Cardiac muscle cell (in vitro differentiated cells and primary cell): ENCODE measurements at regions not wholly inside any gene's neighbourhood (a gene's known extent, or its start where the extent isn't known, plus 50 kb on each side); places are given as distances from the start of the nearest gene placed in this dataset.

Experiments used
- DNase-seq, 2 donors: peaks; one replicate each; pipeline versions ENCODE4 v3.0.0 to v3.0.0-alpha.2; 2010 to 2017; ENCODE audit warnings: low read depth in 1 of 2, low spot score in 1 of 2
- H3K27ac ChIP-seq: fragments of 200-600 bp; sonication (generic); 2 replicates; pipeline ENCODE4 v1.5.1; 2016
- H3K27me3 ChIP-seq: fragments of 200-600 bp; sonication (generic); 2 replicates; pipeline ENCODE4 v1.6.0; 2016; ENCODE audit warnings: control low read depth
- H3K36me3 ChIP-seq: fragments of 200-600 bp; sonication (generic); 2 replicates; pipeline ENCODE4 v1.5.1; 2016; ENCODE audit warnings: control low read depth
- H3K4me1 ChIP-seq: fragments of 200-600 bp; sonication (generic); 2 replicates; pipeline ENCODE4 v1.8.1; 2017; ENCODE audit warnings: low read depth, mild to moderate bottlenecking, mixed run types
- H3K4me3 ChIP-seq: fragments of 200-600 bp; sonication (generic); 2 replicates; pipeline ENCODE4 v1.5.1; 2016; ENCODE audit warnings: mild to moderate bottlenecking
- H3K9me3 ChIP-seq: fragments of 200-600 bp; sonication (generic); 2 replicates; pipeline ENCODE4 v1.5.1; 2017; ENCODE audit warnings: low read depth, mild to moderate bottlenecking, control low read depth
- CTCF ChIP-seq: IDR thresholded peaks from 2 replicates; pipeline ENCODE4 v1.5.1; 2012; ENCODE audit warnings: low read depth, mild to moderate bottlenecking, low read length

GRCh38 chr6:6434151-6434550 is 113.7 kb upstream of the F13A1 start:
- H3K4me1 ChIP-seq, result no peaks in the 10 kb centered on the region
- H3K27me3 ChIP-seq, result no peaks in the 10 kb centered on the region
- no peak for TF ChIP-seq CTCF
- no peak overlapping the region for H3K4me3 ChIP-seq
- H3K36me3 ChIP-seq, result no peaks in the 10 kb centered on the region
- H3K27ac ChIP-seq, result no peak overlapping the region
- no peaks in the 10 kb centered on the region for H3K9me3 ChIP-seq
- no peak for DNase-seq

- Histone ChIP-seq H3K9me3 (no peaks in the 10 kb centered on the region), H3K4me1 (no peaks in the 10 kb centered on the region), H3K4me3 (no peak overlapping the region), H3K27ac (no peak overlapping the region), H3K36me3 (no peaks in the 10 kb centered on the region), H3K27me3 (no peaks in the 10 kb centered on the region)
- DNase-seq, result no peak
- no peak for TF ChIP-seq CTCF
Measured at GRCh38 chr6:6434723-6435122, 114.3 kb upstream of the F13A1 start.

GRCh38 chr6:6436366-6436765 is 115.9 kb upstream of the F13A1 start:
- Histone ChIP-seq H3K9me3 (no peaks in the 10 kb centered on the region), H3K4me1 (no peaks in the 10 kb centered on the region), H3K27ac (no peak overlapping the region), H3K4me3 (no peak overlapping the region), H3K36me3 (no peaks in the 10 kb centered on the region), H3K27me3 (no peaks in the 10 kb centered on the region)
- TF ChIP-seq CTCF, result no peak
- DNase-seq, result no peak

GRCh38 chr6:6436946-6437345 is 116.5 kb upstream of the F13A1 start:
- H3K27me3 ChIP-seq, result no peaks in the 10 kb centered on the region
- no peaks in the 10 kb centered on the region for H3K4me1 ChIP-seq
- H3K36me3 ChIP-seq, result no peaks in the 10 kb centered on the region
- no peaks in the 10 kb centered on the region for H3K9me3 ChIP-seq
- TF ChIP-seq CTCF, result no peak
- H3K4me3 ChIP-seq, result no peak overlapping the region
- no peak for DNase-seq
- no peak overlapping the region for H3K27ac ChIP-seq

GRCh38 chr6:6438286-6438685 is 117.8 kb upstream of the F13A1 start:
- no peak for TF ChIP-seq CTCF
- no peak for DNase-seq
- no peak overlapping the region for H3K4me3 ChIP-seq
- H3K27me3 ChIP-seq, result no peaks in the 10 kb centered on the region
- no peak overlapping the region for H3K27ac ChIP-seq
- H3K9me3 ChIP-seq, result no peaks in the 10 kb centered on the region
- H3K36me3 ChIP-seq, result no peaks in the 10 kb centered on the region
- no peaks in the 10 kb centered on the region for H3K4me1 ChIP-seq

- no peaks in the 10 kb centered on the region for H3K36me3 ChIP-seq
- H3K27me3 ChIP-seq, result no peaks in the 10 kb centered on the region
- no peaks in the 10 kb centered on the region for H3K4me1 ChIP-seq
- TF ChIP-seq CTCF, result no peak
- H3K27ac ChIP-seq, result no peak overlapping the region
- H3K9me3 ChIP-seq, result no peaks in the 10 kb centered on the region
- no peak for DNase-seq
- H3K4me3 ChIP-seq, result no peak overlapping the region
Measured at GRCh38 chr6:6439778-6440177, 119.3 kb upstream of the F13A1 start.
